ENCODE measurements at regions not wholly inside any gene's neighbourhood (a gene's known extent, or its start where the extent isn't known, plus 50 kb on each side); places are given as distances from the start of the nearest gene placed in this dataset.

GRCh38 chr18:68583685-68584084, 131.2 kb downstream of the TMX3 start (continued):
- TF ChIP-seq REST (IDR thresholded peaks at IDR 0.05) (no peak), YY1 (IDR thresholded peaks at IDR 0.05) (no peak)

- no peak overlapping the region for H3K27ac ChIP-seq (ENCODE audit: low read depth in 1 of 2, low read length in 2 of 2)
- peaks cover 0 to 2% (median 0%) of the 10 kb centered on the region in 4 donors for H3K9me3 ChIP-seq (ENCODE audit: control insufficient read depth in 4 of 4, low read length in 3 of 4)
- no peak for TF ChIP-seq RXRA (IDR thresholded peaks at IDR 0.05)
- TF ChIP-seq MAX (IDR thresholded peaks at IDR 0.05), result no peak
- TF ChIP-seq RAD21 (IDR thresholded peaks at IDR 0.05), result no peak
- TF ChIP-seq TAF1 (conservative IDR thresholded peaks at IDR 0.05), result no peak
- no peak for TF ChIP-seq ATF3 (IDR thresholded peaks at IDR 0.05)
- TF ChIP-seq REST (IDR thresholded peaks at IDR 0.05), result no peak
- TF ChIP-seq ZBTB33 (IDR thresholded peaks at IDR 0.05), result no peak
- TF ChIP-seq FOXA1 (IDR thresholded peaks at IDR 0.05), result no peak
- no peak for TF ChIP-seq SP1 (IDR thresholded peaks at IDR 0.05)
- no peak for TF ChIP-seq GABPA (IDR thresholded peaks at IDR 0.05 in 1 of 2, conservative IDR thresholded peaks at IDR 0.05 in 1 of 2)
- no peak for TF ChIP-seq CTCF (IDR thresholded peaks at IDR 0.05; ENCODE audit: low read depth, low read length, missing input control)
- TF ChIP-seq EGR1 (IDR thresholded peaks at IDR 0.05; ENCODE audit: low read depth in 2 of 2), result no peak
- TF ChIP-seq JUND (IDR thresholded peaks at IDR 0.05), result no peak
- TF ChIP-seq NR2F2 (IDR thresholded peaks at IDR 0.05), result no peak
- no peak for TF ChIP-seq YY1 (IDR thresholded peaks at IDR 0.05)
- no peak for TF ChIP-seq FOXA2 (IDR thresholded peaks at IDR 0.05)
- TF ChIP-seq HNF4A (conservative IDR thresholded peaks at IDR 0.05), result no peak
- no peak for TF ChIP-seq HNF4G (IDR thresholded peaks at IDR 0.05)
- H3K9ac ChIP-seq (ENCODE audit: low read depth in 1 of 2, low read length in 2 of 2), result no peak overlapping the region
- no peak for DNase-seq (ENCODE audit: low spot score)
- H3K4me1 ChIP-seq (ENCODE audit: control insufficient read depth in 4 of 4, insufficient read depth in 4 of 4, low read length in 3 of 4), result no peaks in the 10 kb centered on the region
- H3K36me3 ChIP-seq (ENCODE audit: control insufficient read depth in 4 of 4, insufficient read depth in 3 of 4, low read depth in 1 of 4, low read length in 3 of 4), result no peaks in the 10 kb centered on the region
- 77% methylated on average over 5 of the region's 5 CpGs for WGBS
- H3K4me3 ChIP-seq (ENCODE audit: low read depth in 1 of 3, low read length in 3 of 3), result no peak overlapping the region
- no peaks in the 10 kb centered on the region for H3K27me3 ChIP-seq (ENCODE audit: control insufficient read depth in 4 of 4, insufficient read depth in 4 of 4, low read length in 3 of 4)
Measured at GRCh38 chr18:68574311-68574710, 140.6 kb downstream of the TMX3 start.

Data from liver (tissue), 8 donors.